Heart right ventricle (tissue), 16 donors: ENCODE measurements at regions not wholly inside any gene's neighbourhood (a gene's known extent, or its start where the extent isn't known, plus 50 kb on each side); places are given as distances from the start of the nearest gene placed in this dataset.

Experiments used
- ATAC-seq, 8 donors: fragments of 200-7000 bp; cut with Tn5 transposase; one replicate each; pipeline ENCODE4 v1.9.1; 2020; ENCODE audit warnings: mild to moderate bottlenecking in 8 of 8, moderate library complexity in 8 of 8, moderate number of reproducible peaks in 1 of 8
- DNase-seq, 2 donors: peaks; one replicate each; pipeline ENCODE4 v3.0.0-alpha.2; 2020
- H3K27ac ChIP-seq, 10 donors: fragments of 200-600 bp; sonication (generic) in 2 of 10; one replicate each; pipeline versions ENCODE4 v1.5.0 to v1.8.0; 2020 to 2022; ENCODE audit warnings: mild to moderate bottlenecking in 3 of 10
- H3K27me3 ChIP-seq, 7 donors: fragments of 200-600 bp; one replicate each; pipeline ENCODE4 v1.8.0; 2021 to 2022; ENCODE audit warnings: mild to moderate bottlenecking in 2 of 7
- H3K36me3 ChIP-seq, 9 donors: fragments of 200-600 bp; sonication (generic) in 1 of 9; one replicate each; pipeline versions ENCODE4 v1.5.0 to v1.8.0; 2020 to 2022; ENCODE audit warnings: mild to moderate bottlenecking in 2 of 9
- H3K4me1 ChIP-seq, 9 donors: fragments of 200-600 bp; sonication (generic) in 1 of 9; one replicate each; pipeline versions ENCODE4 v1.5.0 to v1.8.0; 2020 to 2022; ENCODE audit warnings: mild to moderate bottlenecking in 4 of 9
- H3K4me3 ChIP-seq, 10 donors: fragments of 200-600 bp; sonication (generic) in 2 of 10; one replicate each; pipeline versions ENCODE4 v1.5.0 to v1.8.0; 2020 to 2022; ENCODE audit warnings: mild to moderate bottlenecking in 7 of 10, moderate library complexity in 2 of 10
- H3K9me3 ChIP-seq, 11 donors: fragments of 200-600 bp in 10 of 11; sonication (generic) in 2 of 11; one replicate each; pipeline versions ENCODE4 v1.5.0 to v1.8.0; 2013 to 2022; ENCODE audit warnings: mild to moderate bottlenecking in 2 of 11, control low read depth in 1 of 11, moderate library complexity in 1 of 11
- WGBS, 2 donors: extraction: QIAGEN DNeasy Blood & Tissue Kit; methylation state at CpG; one replicate each; pipeline ENCODE4 v1.1.7; 2013; ENCODE audit warnings: inconsistent platforms in 1 of 2; 5-methylcytosine and 5-hydroxymethylcytosine counted together
- intact Hi-C, 10 donors: fragments of 100-400 bp; cut with DNase I; formaldehyde crosslinking; loops; one replicate each; pipeline versions ENCODE4 v1.11.1 to v1.14.2; 2022
- TF ChIP-seq, protein P1 (sequence below), 9 donors: fragments of 200-600 bp; sonication (generic) in 2 of 9; IDR thresholded peaks; one replicate each; pipeline versions ENCODE4 v1.5.0 to v1.8.0; 2021 to 2022; ENCODE audit warnings: antibody characterized with exemption in 9 of 9, mild to moderate bottlenecking in 5 of 9, moderate library complexity in 1 of 9
- donor health status: Arrhythmogenic right ventricular cardiomyopathy.
- donor health status: ischemic (EF 13 %, LVEDD 7.1; RV severe dilation, severe dysfunction).
- donor health status: healthy with polysubstance abuse.
- donor health status: DM: no; HTN: yes; CAD: no.
- donor health status: DM: no; HTN: no; CAD: no.
- donor health status: ischemic (EF 25% LVEDD 6.9; RV normal size, moderate dysfunction).
- donor health status: ischemic (EF 25% LVEDD 5.7; RV mildly dilated, moderate dysfunction).
- donor health status: healthy.
- donor health status: DM: yes; HTN: yes; CAD: no.
- donor health status: Ischemic cardiomyopathy.
- donor health status: ischemic (EF 35%, LVEDD 5.7; RV mildly dilated, moderate dysfunction).
- donor health status: nonischemic (EF 11% LVEDD 7.7; RV severe dilation, severe dysfunction).
- donor health status: DM: yes; HTN: yes; CAD: no.
- donor health status: PGD.
- donor health status: ischemic (EF 29% LVEDD 5.4; RV normal size, mild dysfunction).
- donor health status: nonischemic (EF 23%, LVEDD 6.1; RV moderate dilation, normal function).

DNA sequence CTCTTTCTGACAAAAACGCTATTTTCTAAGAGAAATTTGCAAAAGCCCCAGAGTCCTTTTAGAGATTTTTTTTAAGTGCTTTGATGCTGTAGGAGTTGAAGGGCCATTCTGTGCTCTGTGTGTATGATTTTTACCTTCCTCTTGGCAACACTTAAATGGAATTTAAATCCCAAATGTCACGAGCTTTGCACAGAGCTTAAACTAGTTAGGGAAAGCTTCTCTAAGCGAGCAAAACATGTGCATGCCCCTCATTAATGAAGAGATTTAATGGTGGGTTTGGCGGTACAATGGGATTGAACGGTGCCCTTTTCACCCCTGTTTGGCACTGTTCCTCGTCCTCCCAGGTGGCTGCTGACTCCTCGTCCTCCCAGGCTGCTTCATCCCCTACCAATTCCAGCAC lies 220.7 kb downstream of the DRD1 start:
- H3K9me3 ChIP-seq = no peaks in the 10 kb centered on the region
- H3K36me3 ChIP-seq = no peaks in the 10 kb centered on the region
- H3K4me1 ChIP-seq = no peaks in the 10 kb centered on the region
- H3K27me3 ChIP-seq = peaks cover 0 to 29% (median 8%) of the 10 kb centered on the region in 7 donors
- intact Hi-C loops = no loop called here
- TF ChIP-seq, protein P1, sequence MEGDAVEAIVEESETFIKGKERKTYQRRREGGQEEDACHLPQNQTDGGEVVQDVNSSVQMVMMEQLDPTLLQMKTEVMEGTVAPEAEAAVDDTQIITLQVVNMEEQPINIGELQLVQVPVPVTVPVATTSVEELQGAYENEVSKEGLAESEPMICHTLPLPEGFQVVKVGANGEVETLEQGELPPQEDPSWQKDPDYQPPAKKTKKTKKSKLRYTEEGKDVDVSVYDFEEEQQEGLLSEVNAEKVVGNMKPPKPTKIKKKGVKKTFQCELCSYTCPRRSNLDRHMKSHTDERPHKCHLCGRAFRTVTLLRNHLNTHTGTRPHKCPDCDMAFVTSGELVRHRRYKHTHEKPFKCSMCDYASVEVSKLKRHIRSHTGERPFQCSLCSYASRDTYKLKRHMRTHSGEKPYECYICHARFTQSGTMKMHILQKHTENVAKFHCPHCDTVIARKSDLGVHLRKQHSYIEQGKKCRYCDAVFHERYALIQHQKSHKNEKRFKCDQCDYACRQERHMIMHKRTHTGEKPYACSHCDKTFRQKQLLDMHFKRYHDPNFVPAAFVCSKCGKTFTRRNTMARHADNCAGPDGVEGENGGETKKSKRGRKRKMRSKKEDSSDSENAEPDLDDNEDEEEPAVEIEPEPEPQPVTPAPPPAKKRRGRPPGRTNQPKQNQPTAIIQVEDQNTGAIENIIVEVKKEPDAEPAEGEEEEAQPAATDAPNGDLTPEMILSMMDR (IDR thresholded peaks at IDR 0.05) = no peak
- H3K27ac ChIP-seq = no peak overlapping the region
- DNase-seq (no peak), ATAC-seq (no peak)
- 55 to 62% methylated on average over 7 of the region's 7 CpGs for WGBS, 2 donors
- H3K4me3 ChIP-seq = no peak overlapping the region

DNA sequence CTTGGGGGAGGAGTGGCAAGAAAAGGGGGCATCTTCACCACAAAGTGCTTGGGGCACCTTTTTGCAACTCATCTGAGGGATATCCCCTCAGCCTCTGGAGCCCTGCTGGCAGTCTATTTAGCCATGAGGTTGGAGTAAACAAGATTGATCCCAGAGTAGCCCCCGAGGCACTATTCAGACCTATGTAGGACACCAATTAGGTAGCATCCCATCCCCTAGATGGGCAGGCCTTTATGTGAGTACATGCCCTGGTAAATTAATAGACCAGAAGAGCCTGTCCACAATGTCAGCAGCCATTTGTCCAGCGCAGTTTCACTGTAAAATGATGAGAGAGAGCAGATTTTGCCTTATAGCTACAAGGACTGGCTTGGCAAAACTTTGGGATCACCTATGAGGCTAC lies 221.4 kb downstream of the DRD1 start:
- intact Hi-C loops = no loop called here
- TF ChIP-seq, protein P1 (IDR thresholded peaks at IDR 0.05) = no peak
- no peak for DNase-seq
- Histone ChIP-seq H3K27me3 (peaks cover 0 to 29% (median 8%) of the 10 kb centered on the region in 7 donors), H3K4me3 (no peak overlapping the region), H3K9me3 (no peaks in the 10 kb centered on the region), H3K27ac (no peak overlapping the region), H3K36me3 (no peaks in the 10 kb centered on the region), H3K4me1 (no peaks in the 10 kb centered on the region)
- no peak for ATAC-seq
- WGBS, 2 donors = 71 to 72% methylated on average over 2 of the region's 2 CpGs

DNA sequence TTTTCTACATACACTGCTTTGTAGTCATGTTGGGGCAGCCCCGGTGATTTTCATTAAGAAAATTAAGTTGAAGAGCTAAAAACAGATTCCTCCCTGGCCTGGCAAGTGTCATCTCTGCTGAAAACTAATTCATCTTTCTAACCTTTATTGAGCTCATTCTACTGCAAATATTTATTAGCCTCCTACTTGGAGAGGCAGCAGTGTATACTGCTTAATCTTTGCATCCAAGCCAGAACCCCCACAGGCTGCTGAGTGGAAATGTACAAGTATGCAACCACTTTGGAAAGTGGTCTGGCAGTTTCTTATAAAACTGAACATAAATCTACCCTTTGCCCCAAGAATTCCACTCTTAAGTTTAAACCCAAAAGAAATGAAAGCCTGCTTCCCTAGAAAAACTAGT lies 223.4 kb downstream of the DRD1 start:
- intact Hi-C loops = no loop called here
- TF ChIP-seq, protein P1 (IDR thresholded peaks at IDR 0.05) = no peak
- H3K4me3 ChIP-seq = no peak overlapping the region
- 84 to 90% methylated on average over 1 of the region's 1 CpG for WGBS, 2 donors
- ATAC-seq = no peak
- DNase-seq = no peak
- H3K36me3 ChIP-seq = no peaks in the 10 kb centered on the region
- H3K27ac ChIP-seq = no peak overlapping the region
- no peaks in the 10 kb centered on the region for H3K9me3 ChIP-seq
- H3K27me3 ChIP-seq = peaks cover 0 to 34% (median 8%) of the 10 kb centered on the region in 7 donors
- H3K4me1 ChIP-seq = peaks cover 0 to 6% (median 0%) of the 10 kb centered on the region in 9 donors

DNA sequence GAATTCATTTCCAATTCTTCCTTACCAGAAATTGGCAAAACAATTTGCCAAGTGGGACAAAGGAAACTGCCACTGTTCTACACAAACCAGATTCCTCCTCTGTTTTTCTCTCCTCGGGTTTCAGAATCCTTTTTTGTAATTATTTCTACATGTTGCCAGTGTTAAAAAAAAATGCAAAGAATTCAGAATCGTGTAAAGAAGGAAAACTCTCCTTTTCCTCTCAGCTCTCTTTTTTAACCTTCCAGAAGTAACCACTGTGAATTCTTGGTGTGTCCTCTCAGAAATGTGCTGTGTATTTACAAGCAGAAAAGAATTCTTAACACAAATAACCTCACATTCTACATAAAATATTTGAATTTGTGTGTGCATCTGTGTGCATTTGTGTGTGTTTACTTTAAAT lies 224.6 kb downstream of the DRD1 start:
- no peaks in the 10 kb centered on the region for H3K9me3 ChIP-seq
- TF ChIP-seq, protein P1 (IDR thresholded peaks at IDR 0.05) = no peak
- H3K27ac ChIP-seq = no peak overlapping the region
- intact Hi-C loops = no loop called here
- DNase-seq (no peak), ATAC-seq (no peak)
- H3K4me3 ChIP-seq = no peak overlapping the region
- H3K4me1 ChIP-seq = peaks cover 0 to 6% (median 0%) of the 10 kb centered on the region in 9 donors
- 30 to 41% methylated on average over 2 of the region's 2 CpGs for WGBS, 2 donors
- no peaks in the 10 kb centered on the region for H3K36me3 ChIP-seq
- H3K27me3 ChIP-seq = peaks cover 0 to 39% (median 8%) of the 10 kb centered on the region in 7 donors
